Body of pancreas (tissue), 4 donors: ENCODE measurements at regions not wholly inside any gene's neighbourhood (a gene's known extent, or its start where the extent isn't known, plus 50 kb on each side); places are given as distances from the start of the nearest gene placed in this dataset.

Experiments
- POLR2A ChIP-seq, 3 donors: fragments of 450-650 bp; IDR thresholded peaks; one replicate each; pipeline ENCODE4 v1.6.1; 2016; ENCODE audit warnings: antibody characterized with exemption in 3 of 3, mild to moderate bottlenecking in 2 of 3
- TF ChIP-seq, protein P1 (sequence below), 7 experiments: fragments of 450-650 bp in 4 of 7; fragments of 200-600 bp in 3 of 7; sonication (generic) in 3 of 7; IDR thresholded peaks; one replicate each; pipeline ENCODE4 v1.5.1; 2016 to 2019; ENCODE audit warnings: antibody characterized with exemption in 7 of 7

DNA sequence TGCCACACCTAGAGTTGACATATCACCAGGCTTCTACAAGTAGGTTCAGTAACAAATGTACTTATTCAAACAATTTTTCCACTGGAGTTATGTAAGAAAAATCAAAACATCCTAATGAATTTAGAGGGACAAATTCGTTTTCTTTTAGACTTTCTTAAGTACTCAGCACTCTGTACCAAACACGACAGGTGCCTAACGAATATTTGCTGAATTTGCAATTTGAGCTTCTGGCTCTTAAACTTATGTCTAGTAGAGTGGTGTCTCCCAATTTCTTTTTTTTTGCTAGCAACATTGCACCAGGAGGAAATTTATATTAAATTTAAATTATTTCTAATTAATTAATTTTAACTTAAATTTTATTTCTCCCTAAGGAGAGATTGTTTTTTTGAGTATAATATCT, 397.0 kb downstream of the CNTN3 start:
- TF ChIP-seq, protein P1, sequence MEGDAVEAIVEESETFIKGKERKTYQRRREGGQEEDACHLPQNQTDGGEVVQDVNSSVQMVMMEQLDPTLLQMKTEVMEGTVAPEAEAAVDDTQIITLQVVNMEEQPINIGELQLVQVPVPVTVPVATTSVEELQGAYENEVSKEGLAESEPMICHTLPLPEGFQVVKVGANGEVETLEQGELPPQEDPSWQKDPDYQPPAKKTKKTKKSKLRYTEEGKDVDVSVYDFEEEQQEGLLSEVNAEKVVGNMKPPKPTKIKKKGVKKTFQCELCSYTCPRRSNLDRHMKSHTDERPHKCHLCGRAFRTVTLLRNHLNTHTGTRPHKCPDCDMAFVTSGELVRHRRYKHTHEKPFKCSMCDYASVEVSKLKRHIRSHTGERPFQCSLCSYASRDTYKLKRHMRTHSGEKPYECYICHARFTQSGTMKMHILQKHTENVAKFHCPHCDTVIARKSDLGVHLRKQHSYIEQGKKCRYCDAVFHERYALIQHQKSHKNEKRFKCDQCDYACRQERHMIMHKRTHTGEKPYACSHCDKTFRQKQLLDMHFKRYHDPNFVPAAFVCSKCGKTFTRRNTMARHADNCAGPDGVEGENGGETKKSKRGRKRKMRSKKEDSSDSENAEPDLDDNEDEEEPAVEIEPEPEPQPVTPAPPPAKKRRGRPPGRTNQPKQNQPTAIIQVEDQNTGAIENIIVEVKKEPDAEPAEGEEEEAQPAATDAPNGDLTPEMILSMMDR (IDR thresholded peaks at IDR 0.05): no peak
- no peak for TF ChIP-seq POLR2A (IDR thresholded peaks at IDR 0.05)
